ENCODE measurements at regions not wholly inside any gene's neighbourhood (a gene's known extent, or its start where the extent isn't known, plus 50 kb on each side); places are given as distances from the start of the nearest gene placed in this dataset.

DNA sequence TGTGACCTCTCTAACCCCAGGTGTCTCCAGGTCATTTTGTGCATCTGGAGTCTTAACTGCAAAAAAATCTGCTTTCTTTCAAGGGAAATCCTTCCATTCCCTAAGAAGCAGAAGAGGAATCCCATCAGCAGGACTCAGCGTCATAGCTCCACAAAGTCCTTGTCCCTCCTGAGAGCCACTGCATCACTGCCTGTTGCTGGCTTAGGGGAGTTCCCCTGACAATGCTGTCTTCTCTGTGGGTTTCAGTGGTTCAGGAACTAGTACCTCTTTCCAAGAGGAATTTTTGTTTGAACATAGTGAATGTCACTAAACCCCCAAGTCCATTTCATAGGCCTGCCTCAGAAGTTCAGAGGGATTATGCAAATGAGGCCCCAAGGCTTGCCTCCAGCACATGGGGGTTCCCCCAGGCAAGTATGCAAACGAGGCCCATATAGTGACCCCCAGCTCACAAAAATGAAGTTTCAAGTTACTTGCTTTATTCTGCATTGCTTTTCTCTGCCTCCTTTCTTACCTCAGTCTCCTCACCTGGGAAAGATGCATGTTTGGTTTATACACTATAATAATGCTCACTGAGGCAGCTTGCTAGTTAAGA lies 513.9 kb upstream of the MEX3C start:
- ChIA-PET POLR2A (no interaction called here), CTCF (no interaction called here)
- H3K27ac ChIP-seq, result no peak overlapping the region
- no peak overlapping the region for H3K4me3 ChIP-seq
- ATAC-seq (no peak), DNase-seq (ENCODE audit: low read depth in 1 of 2, low spot score in 1 of 2) (no peak), FAIRE-seq (no peak)
- no peak for TF ChIP-seq CBX8 (IDR thresholded peaks at IDR 0.05)
- TF ChIP-seq RNF2 (IDR thresholded peaks at IDR 0.05; ENCODE audit: borderline replicate concordance, low read depth), result no peak
- TF ChIP-seq, protein P1, sequence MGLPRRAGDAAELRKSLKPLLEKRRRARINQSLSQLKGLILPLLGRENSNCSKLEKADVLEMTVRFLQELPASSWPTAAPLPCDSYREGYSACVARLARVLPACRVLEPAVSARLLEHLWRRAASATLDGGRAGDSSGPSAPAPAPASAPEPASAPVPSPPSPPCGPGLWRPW (IDR thresholded peaks at IDR 0.05), result no peak
- TF ChIP-seq, protein P2, sequence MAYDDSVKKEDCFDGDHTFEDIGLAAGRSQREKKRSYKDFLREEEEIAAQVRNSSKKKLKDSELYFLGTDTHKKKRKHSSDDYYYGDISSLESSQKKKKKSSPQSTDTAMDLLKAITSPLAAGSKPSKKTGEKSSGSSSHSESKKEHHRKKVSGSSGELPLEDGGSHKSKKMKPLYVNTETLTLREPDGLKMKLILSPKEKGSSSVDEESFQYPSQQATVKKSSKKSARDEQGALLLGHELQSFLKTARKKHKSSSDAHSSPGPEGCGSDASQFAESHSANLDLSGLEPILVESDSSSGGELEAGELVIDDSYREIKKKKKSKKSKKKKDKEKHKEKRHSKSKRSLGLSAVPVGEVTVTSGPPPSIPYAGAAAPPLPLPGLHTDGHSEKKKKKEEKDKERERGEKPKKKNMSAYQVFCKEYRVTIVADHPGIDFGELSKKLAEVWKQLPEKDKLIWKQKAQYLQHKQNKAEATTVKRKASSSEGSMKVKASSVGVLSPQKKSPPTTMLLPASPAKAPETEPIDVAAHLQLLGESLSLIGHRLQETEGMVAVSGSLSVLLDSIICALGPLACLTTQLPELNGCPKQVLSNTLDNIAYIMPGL (CRISPR knock-in tag; IDR thresholded peaks at IDR 0.05; ENCODE audit: borderline replicate concordance), result no peak
- no peak for TF ChIP-seq HDAC2 (IDR thresholded peaks at IDR 0.05)
- TF ChIP-seq, protein P3, sequence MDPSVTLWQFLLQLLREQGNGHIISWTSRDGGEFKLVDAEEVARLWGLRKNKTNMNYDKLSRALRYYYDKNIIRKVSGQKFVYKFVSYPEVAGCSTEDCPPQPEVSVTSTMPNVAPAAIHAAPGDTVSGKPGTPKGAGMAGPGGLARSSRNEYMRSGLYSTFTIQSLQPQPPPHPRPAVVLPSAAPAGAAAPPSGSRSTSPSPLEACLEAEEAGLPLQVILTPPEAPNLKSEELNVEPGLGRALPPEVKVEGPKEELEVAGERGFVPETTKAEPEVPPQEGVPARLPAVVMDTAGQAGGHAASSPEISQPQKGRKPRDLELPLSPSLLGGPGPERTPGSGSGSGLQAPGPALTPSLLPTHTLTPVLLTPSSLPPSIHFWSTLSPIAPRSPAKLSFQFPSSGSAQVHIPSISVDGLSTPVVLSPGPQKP (IDR thresholded peaks at IDR 0.05; ENCODE audit: low read depth, low read length), result no peak
- TF ChIP-seq FOSL2 (IDR thresholded peaks at IDR 0.05), result no peak
- TF ChIP-seq FOSL2 (CRISPR knock-in tag; IDR thresholded peaks at IDR 0.05), result no peak
- no peak for TF ChIP-seq HOXA7 (CRISPR knock-in tag; IDR thresholded peaks at IDR 0.05)
- TF ChIP-seq RFX5 (IDR thresholded peaks at IDR 0.05), result no peak
- TF ChIP-seq, protein P4, sequence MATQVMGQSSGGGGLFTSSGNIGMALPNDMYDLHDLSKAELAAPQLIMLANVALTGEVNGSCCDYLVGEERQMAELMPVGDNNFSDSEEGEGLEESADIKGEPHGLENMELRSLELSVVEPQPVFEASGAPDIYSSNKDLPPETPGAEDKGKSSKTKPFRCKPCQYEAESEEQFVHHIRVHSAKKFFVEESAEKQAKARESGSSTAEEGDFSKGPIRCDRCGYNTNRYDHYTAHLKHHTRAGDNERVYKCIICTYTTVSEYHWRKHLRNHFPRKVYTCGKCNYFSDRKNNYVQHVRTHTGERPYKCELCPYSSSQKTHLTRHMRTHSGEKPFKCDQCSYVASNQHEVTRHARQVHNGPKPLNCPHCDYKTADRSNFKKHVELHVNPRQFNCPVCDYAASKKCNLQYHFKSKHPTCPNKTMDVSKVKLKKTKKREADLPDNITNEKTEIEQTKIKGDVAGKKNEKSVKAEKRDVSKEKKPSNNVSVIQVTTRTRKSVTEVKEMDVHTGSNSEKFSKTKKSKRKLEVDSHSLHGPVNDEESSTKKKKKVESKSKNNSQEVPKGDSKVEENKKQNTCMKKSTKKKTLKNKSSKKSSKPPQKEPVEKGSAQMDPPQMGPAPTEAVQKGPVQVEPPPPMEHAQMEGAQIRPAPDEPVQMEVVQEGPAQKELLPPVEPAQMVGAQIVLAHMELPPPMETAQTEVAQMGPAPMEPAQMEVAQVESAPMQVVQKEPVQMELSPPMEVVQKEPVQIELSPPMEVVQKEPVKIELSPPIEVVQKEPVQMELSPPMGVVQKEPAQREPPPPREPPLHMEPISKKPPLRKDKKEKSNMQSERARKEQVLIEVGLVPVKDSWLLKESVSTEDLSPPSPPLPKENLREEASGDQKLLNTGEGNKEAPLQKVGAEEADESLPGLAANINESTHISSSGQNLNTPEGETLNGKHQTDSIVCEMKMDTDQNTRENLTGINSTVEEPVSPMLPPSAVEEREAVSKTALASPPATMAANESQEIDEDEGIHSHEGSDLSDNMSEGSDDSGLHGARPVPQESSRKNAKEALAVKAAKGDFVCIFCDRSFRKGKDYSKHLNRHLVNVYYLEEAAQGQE (IDR thresholded peaks at IDR 0.05), result no peak
- TF ChIP-seq JUNB (IDR thresholded peaks at IDR 0.05), result no peak
- no peak for TF ChIP-seq KDM5A (IDR thresholded peaks at IDR 0.05)
- TF ChIP-seq SREBF2 (IDR thresholded peaks at IDR 0.05), result no peak
- TF ChIP-seq CHD4 (IDR thresholded peaks at IDR 0.05; ENCODE audit: borderline replicate concordance), result no peak
- TF ChIP-seq, protein P5, sequence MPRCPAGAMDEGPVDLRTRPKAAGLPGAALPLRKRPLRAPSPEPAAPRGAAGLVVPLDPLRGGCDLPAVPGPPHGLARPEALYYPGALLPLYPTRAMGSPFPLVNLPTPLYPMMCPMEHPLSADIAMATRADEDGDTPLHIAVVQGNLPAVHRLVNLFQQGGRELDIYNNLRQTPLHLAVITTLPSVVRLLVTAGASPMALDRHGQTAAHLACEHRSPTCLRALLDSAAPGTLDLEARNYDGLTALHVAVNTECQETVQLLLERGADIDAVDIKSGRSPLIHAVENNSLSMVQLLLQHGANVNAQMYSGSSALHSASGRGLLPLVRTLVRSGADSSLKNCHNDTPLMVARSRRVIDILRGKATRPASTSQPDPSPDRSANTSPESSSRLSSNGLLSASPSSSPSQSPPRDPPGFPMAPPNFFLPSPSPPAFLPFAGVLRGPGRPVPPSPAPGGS (IDR thresholded peaks at IDR 0.05), result no peak
- TF ChIP-seq GATA3 (IDR thresholded peaks at IDR 0.05; ENCODE audit: borderline replicate concordance), result no peak
- H3K9me3 ChIP-seq, result no peaks in the 10 kb centered on the region
- no peaks in the 10 kb centered on the region for H3K4me1 ChIP-seq
- H3K4me2 ChIP-seq, result no peak overlapping the region
- 0% methylated on average over 2 of the region's 2 CpGs for WGBS (ENCODE audit: missing lambda C conversion rate)

DNA sequence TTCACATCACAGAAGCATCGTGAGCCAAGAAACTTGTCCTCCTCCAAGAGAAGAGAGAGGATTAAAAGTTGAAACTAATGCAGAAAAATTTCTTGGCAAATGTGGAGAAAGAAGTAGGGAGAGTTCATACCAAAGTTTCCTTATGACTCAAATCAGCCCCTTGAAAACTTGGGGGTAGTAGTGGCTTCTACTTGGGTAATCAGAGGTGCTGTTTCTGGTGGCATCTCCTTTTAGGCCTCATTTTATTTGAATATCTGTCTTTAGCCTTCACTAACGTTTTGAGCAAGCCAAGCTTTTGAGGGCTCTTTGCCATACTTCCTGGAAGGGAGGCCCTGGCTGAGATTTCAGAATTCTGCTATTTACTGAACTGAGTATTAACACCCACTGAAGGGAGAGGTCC lies 515.3 kb upstream of the MEX3C start:
- Histone ChIP-seq H3K27ac (no peak overlapping the region), H3K9me3 (no peaks in the 10 kb centered on the region), H3K4me3 (no peak overlapping the region), H3K4me2 (no peak overlapping the region), H3K4me1 (no peaks in the 10 kb centered on the region)
- ChIA-PET POLR2A (no interaction called here), CTCF (no interaction called here)
- no peak for FAIRE-seq
- no peak for DNase-seq (ENCODE audit: low read depth in 1 of 2, low spot score in 1 of 2)
- ATAC-seq, result no peak
- WGBS (ENCODE audit: missing lambda C conversion rate), result 0% methylated on average over 2 of the region's 2 CpGs
- no peak for TF ChIP-seq SREBF2 (IDR thresholded peaks at IDR 0.05)
- TF ChIP-seq GATA3 (IDR thresholded peaks at IDR 0.05; ENCODE audit: borderline replicate concordance), result no peak
- TF ChIP-seq FOSB (CRISPR knock-in tag; IDR thresholded peaks at IDR 0.05), result no peak
- no peak for TF ChIP-seq HOXB5 (CRISPR knock-in tag; IDR thresholded peaks at IDR 0.05)
- TF ChIP-seq POLR2AphosphoS2 (conservative IDR thresholded peaks at IDR 0.05; ENCODE audit: low read length), result no peak
- TF ChIP-seq, protein P6, sequence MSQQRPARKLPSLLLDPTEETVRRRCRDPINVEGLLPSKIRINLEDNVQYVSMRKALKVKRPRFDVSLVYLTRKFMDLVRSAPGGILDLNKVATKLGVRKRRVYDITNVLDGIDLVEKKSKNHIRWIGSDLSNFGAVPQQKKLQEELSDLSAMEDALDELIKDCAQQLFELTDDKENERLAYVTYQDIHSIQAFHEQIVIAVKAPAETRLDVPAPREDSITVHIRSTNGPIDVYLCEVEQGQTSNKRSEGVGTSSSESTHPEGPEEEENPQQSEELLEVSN (IDR thresholded peaks at IDR 0.05; ENCODE audit: borderline replicate concordance, low read depth), result no peak
- no peak for TF ChIP-seq SMC3 (IDR thresholded peaks at IDR 0.05)
- TF ChIP-seq, protein P1 (IDR thresholded peaks at IDR 0.05), result no peak
- no peak for TF ChIP-seq TFCP2L1 (CRISPR knock-in tag; IDR thresholded peaks at IDR 0.05)
- no peak for TF ChIP-seq RNF2 (IDR thresholded peaks at IDR 0.05; ENCODE audit: borderline replicate concordance, low read depth)
- TF ChIP-seq, protein P4 (IDR thresholded peaks at IDR 0.05), result no peak

All from A549 (cell line).